Natural killer cell (primary cell): ENCODE measurements at regions not wholly inside any gene's neighbourhood (a gene's known extent, or its start where the extent isn't known, plus 50 kb on each side); places are given as distances from the start of the nearest gene placed in this dataset.

Source experiments
- ATAC-seq, 3 donors: fragments of 150-1000 bp in 2 of 3; fragments of 200-7000 bp in 1 of 3; cut with Tn5 transposase; 1 replicate in 1 of 3; 2 replicates in 2 of 3; pipeline ENCODE4 v1.10.0; 2021; ENCODE audit warnings: mild to moderate bottlenecking in 2 of 3, moderate library complexity in 2 of 3
- DNase-seq, 2 donors: peaks; one replicate each; pipeline versions ENCODE4 v3.0.0 to v3.0.0-alpha.2; 2013 to 2021; ENCODE audit warnings: mixed read lengths in 1 of 2
- H3K27ac ChIP-seq: one replicate; pipeline ENCODE4 v1.5.1; 2013; ENCODE audit warnings: mild to moderate bottlenecking, low read length
- H3K27me3 ChIP-seq: one replicate; pipeline ENCODE4 v1.6.1; 2013; ENCODE audit warnings: low read length; ENCODE audit not compliant: control insufficient read depth, insufficient read depth
- H3K36me3 ChIP-seq: one replicate; pipeline ENCODE4 v1.6.1; 2013; ENCODE audit warnings: low read length; ENCODE audit not compliant: control insufficient read depth, insufficient read depth
- H3K4me1 ChIP-seq: one replicate; pipeline ENCODE4 v1.6.1; 2013; ENCODE audit warnings: low read length; ENCODE audit not compliant: control insufficient read depth, insufficient read depth
- H3K4me3 ChIP-seq: one replicate; pipeline ENCODE4 v1.5.1; 2013; ENCODE audit warnings: low read length
- H3K9me3 ChIP-seq: one replicate; pipeline ENCODE4 v1.6.1; 2013; ENCODE audit warnings: low read length; ENCODE audit not compliant: control insufficient read depth, insufficient read depth
- H3K27ac Mint-ChIP-seq, 2 donors: one replicate each; pipeline ENCODE4 v1.8.0; 2022; ENCODE audit warnings: mild to moderate bottlenecking in 2 of 2, mixed read lengths in 2 of 2, moderate library complexity in 1 of 2
- H3K27me3 Mint-ChIP-seq, 2 donors: one replicate each; pipeline ENCODE4 v1.8.0; 2022; ENCODE audit warnings: low read depth in 2 of 2, mixed read lengths in 2 of 2
- H3K36me3 Mint-ChIP-seq: one replicate; pipeline ENCODE4 v1.8.0; 2022; ENCODE audit warnings: mixed read lengths
- H3K4me1 Mint-ChIP-seq, 2 donors: one replicate each; pipeline ENCODE4 v1.8.0; 2022; ENCODE audit warnings: mixed read lengths in 2 of 2
- H3K4me3 Mint-ChIP-seq: one replicate; pipeline ENCODE4 v1.8.0; 2022; ENCODE audit warnings: mild to moderate bottlenecking, moderate library complexity, mixed read lengths
- H3K9me3 Mint-ChIP-seq, 2 donors: one replicate each; pipeline ENCODE4 v1.8.0; 2022; ENCODE audit warnings: mixed read lengths in 2 of 2
- CTCF ChIP-seq: fragments of 200-600 bp; IDR thresholded peaks from one replicate; pipeline ENCODE4 v1.8.0; 2022; ENCODE audit warnings: antibody characterized with exemption
- WGBS: methylation state at CpG from one replicate; pipeline ENCODE4 v1.1.7; 2013; ENCODE audit warnings: missing lambda C conversion rate; ENCODE audit not compliant: insufficient coverage; 5-methylcytosine and 5-hydroxymethylcytosine counted together
- intact Hi-C: fragments of 100-400 bp; cut with micrococcal nuclease; formaldehyde crosslinking; loops from one replicate; pipeline ENCODE4 v1.14.2; 2022

- no peak overlapping the region for H3K27ac Mint-ChIP-seq
- no peak for TF ChIP-seq CTCF
These were observed 64.7 kb downstream of the EOMES start for GRCh38 chr3:27657404-27657803.

GRCh38 chr3:27656790-27657189 lies 65.3 kb downstream of the EOMES start:
- Histone ChIP-seq H3K9me3 (no peaks in the 10 kb centered on the region), H3K4me3 (no peak overlapping the region), H3K36me3 (no peaks in the 10 kb centered on the region), H3K27ac (no peak overlapping the region), H3K4me1 (no peaks in the 10 kb centered on the region), H3K27me3 (no peaks in the 10 kb centered on the region)
- Mint-ChIP-seq H3K36me3 (no peaks in the 10 kb centered on the region), H3K27ac (no peak overlapping the region), H3K4me1 (no peaks in the 10 kb centered on the region), H3K9me3 (no peaks in the 10 kb centered on the region), H3K4me3 (no peak overlapping the region), H3K27me3 (no peaks in the 10 kb centered on the region)
- DNase-seq (no peak), ATAC-seq (no peak)
- intact Hi-C loops = no loop called here
- WGBS = 100% methylated on average over 1 of the region's 1 CpG
- TF ChIP-seq CTCF = no peak

More at GRCh38 chr3:27657404-27657803, 64.7 kb downstream of the EOMES start:
- 88% methylated on average over 4 of the region's 4 CpGs for WGBS
- H3K4me3 ChIP-seq = no peak overlapping the region
- H3K36me3 Mint-ChIP-seq = no peaks in the 10 kb centered on the region
- H3K9me3 Mint-ChIP-seq = no peaks in the 10 kb centered on the region
- H3K9me3 ChIP-seq = no peaks in the 10 kb centered on the region
- ATAC-seq (no peak), DNase-seq (no peak)
- H3K36me3 ChIP-seq = no peaks in the 10 kb centered on the region
- intact Hi-C loops = no loop called here
- no peaks in the 10 kb centered on the region for H3K27me3 ChIP-seq
- H3K4me1 Mint-ChIP-seq = no peaks in the 10 kb centered on the region
- no peak overlapping the region for H3K27ac ChIP-seq
- no peaks in the 10 kb centered on the region for H3K4me1 ChIP-seq
- no peaks in the 10 kb centered on the region for H3K27me3 Mint-ChIP-seq
- H3K4me3 Mint-ChIP-seq = no peak overlapping the region

GRCh38 chr3:27655547-27655946 lies 66.6 kb downstream of the EOMES start:
- Histone ChIP-seq H3K27me3 (no peaks in the 10 kb centered on the region), H3K4me1 (no peaks in the 10 kb centered on the region), H3K27ac (no peak overlapping the region), H3K36me3 (no peaks in the 10 kb centered on the region), H3K4me3 (no peak overlapping the region), H3K9me3 (no peaks in the 10 kb centered on the region)
- no peaks in the 10 kb centered on the region for H3K36me3 Mint-ChIP-seq
- no peak for TF ChIP-seq CTCF
- H3K9me3 Mint-ChIP-seq = no peaks in the 10 kb centered on the region
- ATAC-seq = no peak
- WGBS = 92% methylated on average over 5 of the region's 5 CpGs
- no peak overlapping the region for H3K4me3 Mint-ChIP-seq
- DNase-seq = no peak
- no peaks in the 10 kb centered on the region for H3K4me1 Mint-ChIP-seq
- intact Hi-C loops = no loop called here
- no peaks in the 10 kb centered on the region for H3K27me3 Mint-ChIP-seq
- H3K27ac Mint-ChIP-seq = no peak overlapping the region

- Histone ChIP-seq H3K4me3 (no peak overlapping the region), H3K27me3 (no peaks in the 10 kb centered on the region), H3K36me3 (no peaks in the 10 kb centered on the region), H3K9me3 (no peaks in the 10 kb centered on the region), H3K4me1 (no peaks in the 10 kb centered on the region), H3K27ac (no peak overlapping the region)
- Mint-ChIP-seq H3K4me3 (no peak overlapping the region), H3K27ac (no peak overlapping the region), H3K4me1 (no peaks in the 10 kb centered on the region), H3K27me3 (no peaks in the 10 kb centered on the region), H3K36me3 (no peaks in the 10 kb centered on the region), H3K9me3 (no peaks in the 10 kb centered on the region)
- WGBS = 100% methylated on average over 2 of the region's 3 CpGs
- DNase-seq (no peak), ATAC-seq (no peak)
- intact Hi-C loops = no loop called here
- TF ChIP-seq CTCF = no peak
These were observed 68.1 kb downstream of the EOMES start for GRCh38 chr3:27653803-27654558.
